ENCODE measurements at regions not wholly inside any gene's neighbourhood (a gene's known extent, or its start where the extent isn't known, plus 50 kb on each side); places are given as distances from the start of the nearest gene placed in this dataset.

DNA sequence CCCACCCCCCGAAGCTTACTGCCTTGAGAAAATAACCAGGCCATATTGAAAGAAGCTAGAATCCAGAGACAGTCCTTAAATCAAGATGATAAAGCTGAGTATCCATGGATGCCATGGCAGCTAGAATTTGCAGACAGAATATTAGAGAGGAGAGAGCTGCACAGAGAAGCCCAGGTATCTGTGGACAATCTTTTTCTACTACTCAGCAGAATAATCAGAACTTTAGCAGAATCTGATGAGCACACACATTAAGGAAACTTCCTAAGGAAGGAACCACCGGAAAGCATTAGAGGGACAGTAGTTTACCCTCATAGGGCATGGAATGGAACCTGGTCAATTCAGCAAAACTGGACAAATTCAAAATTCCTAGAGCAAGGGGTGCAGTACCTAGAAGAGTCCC, 1001.7 kb downstream of the HACE1 start:
- TF ChIP-seq, protein P1, sequence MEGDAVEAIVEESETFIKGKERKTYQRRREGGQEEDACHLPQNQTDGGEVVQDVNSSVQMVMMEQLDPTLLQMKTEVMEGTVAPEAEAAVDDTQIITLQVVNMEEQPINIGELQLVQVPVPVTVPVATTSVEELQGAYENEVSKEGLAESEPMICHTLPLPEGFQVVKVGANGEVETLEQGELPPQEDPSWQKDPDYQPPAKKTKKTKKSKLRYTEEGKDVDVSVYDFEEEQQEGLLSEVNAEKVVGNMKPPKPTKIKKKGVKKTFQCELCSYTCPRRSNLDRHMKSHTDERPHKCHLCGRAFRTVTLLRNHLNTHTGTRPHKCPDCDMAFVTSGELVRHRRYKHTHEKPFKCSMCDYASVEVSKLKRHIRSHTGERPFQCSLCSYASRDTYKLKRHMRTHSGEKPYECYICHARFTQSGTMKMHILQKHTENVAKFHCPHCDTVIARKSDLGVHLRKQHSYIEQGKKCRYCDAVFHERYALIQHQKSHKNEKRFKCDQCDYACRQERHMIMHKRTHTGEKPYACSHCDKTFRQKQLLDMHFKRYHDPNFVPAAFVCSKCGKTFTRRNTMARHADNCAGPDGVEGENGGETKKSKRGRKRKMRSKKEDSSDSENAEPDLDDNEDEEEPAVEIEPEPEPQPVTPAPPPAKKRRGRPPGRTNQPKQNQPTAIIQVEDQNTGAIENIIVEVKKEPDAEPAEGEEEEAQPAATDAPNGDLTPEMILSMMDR (IDR thresholded peaks at IDR 0.05) = no peak
- TF ChIP-seq POLR2A (IDR thresholded peaks at IDR 0.05) (no peak), POLR2AphosphoS5 (IDR thresholded peaks at IDR 0.05) (no peak), EP300 (IDR thresholded peaks at IDR 0.05) (no peak)
